ENCODE measurements at regions not wholly inside any gene's neighbourhood (a gene's known extent, or its start where the extent isn't known, plus 50 kb on each side); places are given as distances from the start of the nearest gene placed in this dataset.

- TF ChIP-seq CTCF (IDR thresholded peaks at IDR 0.05) (no peak), POLR2A (IDR thresholded peaks at IDR 0.05) (no peak)
These were observed 103.5 kb upstream of the PLEKHA5 start for GRCh38 chr12:19026034-19026433.

Data from vagina (tissue), 2 donors.